Anterior cingulate cortex (tissue), 58 donors: ENCODE measurements at regions not wholly inside any gene's neighbourhood (a gene's known extent, or its start where the extent isn't known, plus 50 kb on each side); places are given as distances from the start of the nearest gene placed in this dataset.
A peak's percentile ranks its signal among the peaks of the same experiment; 100 is the strongest.
"Not testable (repeated sequence)": the region's sequence is repeated elsewhere in the genome, so short reads cannot be mapped to it uniquely, and the experiment has no call there.

Experiments
- DNase-seq, 58 donors: peaks; one replicate each; lab custom pipeline; 2025; lab: John Stamatoyannopoulos, UW

DNA sequence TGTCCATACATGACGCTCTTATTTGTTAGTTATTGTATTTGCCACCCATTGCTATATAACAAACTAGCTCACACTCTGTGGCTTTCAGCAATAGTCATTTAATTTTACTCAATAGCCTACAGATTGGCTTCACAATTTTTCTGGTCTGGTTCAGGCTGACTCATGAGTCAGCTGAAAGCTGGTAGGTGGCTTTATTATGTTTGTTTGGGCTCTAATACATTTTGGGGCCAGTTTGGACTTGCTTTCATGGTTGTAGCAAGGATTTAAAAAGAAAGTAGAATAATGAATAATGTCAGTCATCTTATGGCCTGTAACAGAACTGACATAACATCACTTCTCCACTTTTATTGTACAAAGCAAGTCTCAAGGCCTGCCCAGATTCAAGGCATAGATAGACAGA, 338.7 kb downstream of the LRRIQ3 start:
- DNase-seq: no peak

- no peak for DNase-seq
These were observed 343.4 kb downstream of the LRRIQ3 start for GRCh38 chr1:73854527-73854926.

DNA sequence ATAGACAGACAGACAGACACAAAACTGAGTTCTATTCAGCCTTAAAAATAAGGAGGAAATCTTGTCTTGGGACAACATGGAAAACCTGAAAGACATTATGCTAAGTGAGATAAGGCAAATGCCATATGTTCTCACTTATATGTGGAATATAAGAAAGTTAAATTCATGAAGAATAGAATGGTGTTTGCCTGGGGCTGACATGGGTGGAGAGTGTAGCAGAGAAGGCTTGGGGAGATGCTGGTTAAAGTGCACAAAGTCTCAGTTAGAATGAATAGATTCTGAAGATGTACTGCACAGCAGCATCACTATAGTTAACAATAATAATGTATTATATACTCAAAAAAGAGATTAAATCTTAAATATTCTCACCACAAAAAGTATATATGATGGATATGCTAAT, 355.5 kb downstream of the LRRIQ3 start:
- DNase-seq: no peak

DNA sequence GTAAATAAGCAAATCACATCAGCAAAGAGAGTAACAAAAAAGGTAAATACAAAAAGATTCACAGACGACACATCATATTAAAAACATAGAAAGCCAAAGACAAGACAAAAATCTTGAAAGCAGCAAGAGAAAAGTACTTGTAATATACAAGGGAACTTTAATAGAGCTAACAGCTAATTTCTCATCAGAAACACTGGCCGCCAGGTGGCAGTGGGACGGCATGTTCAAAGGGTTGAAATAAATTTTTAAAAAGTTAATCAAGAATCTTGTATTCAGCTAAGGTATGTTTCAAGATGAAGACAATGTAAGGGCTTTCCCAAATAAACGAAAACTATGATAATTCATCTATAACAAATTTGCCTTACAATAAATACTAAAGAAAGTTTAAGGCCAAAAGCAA, 358.1 kb downstream of the LRRIQ3 start:
- DNase-seq: no peak

DNA sequence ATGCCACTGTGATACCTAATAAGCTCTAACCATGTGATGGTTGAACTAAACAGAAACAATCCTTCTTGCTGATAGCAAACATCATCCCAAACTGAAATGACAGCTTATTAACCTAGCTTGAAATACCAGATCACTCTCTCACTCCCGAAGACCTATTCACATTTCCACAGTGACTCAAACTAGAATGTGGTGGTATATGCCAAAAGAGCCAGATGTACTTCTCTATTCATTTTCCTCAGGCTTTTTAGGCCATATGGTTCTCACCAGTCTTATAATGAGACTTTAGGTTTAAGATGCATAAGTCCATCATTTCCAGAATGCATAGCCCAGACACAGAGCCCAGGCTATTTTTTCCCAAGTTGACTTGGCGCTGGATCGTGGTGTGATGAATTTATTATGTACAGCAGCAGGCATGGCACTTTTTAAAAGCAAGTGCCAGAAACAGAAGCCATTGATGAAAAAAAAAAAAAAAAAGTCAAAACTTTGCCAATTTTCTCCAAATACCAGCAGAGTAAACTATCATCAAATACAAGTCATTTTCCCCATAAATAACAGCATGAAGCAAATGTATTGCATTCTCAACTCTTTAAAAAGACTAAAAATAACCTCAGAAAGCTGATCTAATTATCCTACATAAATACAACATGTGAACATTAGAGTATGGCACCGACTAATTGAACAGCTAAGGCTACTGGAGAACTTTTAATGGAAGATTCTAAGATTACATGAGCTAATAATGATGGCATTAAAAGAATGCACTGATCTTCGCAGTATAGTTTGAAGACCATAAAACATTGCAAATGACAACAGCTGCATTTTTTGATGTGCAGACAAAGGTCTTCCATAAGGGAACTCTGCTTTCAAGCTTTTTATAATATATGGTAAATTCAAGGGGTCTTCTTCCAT, 365.4 kb downstream of the LRRIQ3 start:
- peak in 20 of 58 donors; percentile 0 to 57 (median 11) for DNase-seq

- not testable (repeated sequence) for DNase-seq
These were observed 370.7 kb downstream of the LRRIQ3 start for GRCh38 chr1:73827283-73827682.

GRCh38 chr1:73824065-73824464, 373.9 kb downstream of the LRRIQ3 start:
- DNase-seq: no peak

DNA sequence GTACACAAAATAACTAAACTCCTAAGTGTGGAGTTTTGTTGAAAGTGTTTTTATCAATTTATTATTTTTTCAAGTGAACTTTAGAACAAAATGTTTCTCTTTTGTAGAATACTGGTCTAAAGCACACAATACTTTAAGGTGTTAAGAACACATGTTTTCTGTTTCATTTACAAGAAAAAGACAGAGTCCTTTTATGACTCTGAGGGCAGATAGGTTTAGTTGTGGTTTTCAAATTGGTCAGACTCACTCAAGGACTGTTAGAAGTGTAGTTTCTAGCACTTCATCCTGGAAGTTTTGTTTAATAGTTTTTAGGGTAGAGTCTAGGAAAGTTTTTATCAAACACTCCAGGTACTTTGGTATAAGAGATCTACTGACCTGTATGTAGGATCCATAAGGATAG, 376.5 kb downstream of the LRRIQ3 start:
- no peak for DNase-seq

- no peak for DNase-seq
These were observed 377.1 kb downstream of the LRRIQ3 start for GRCh38 chr1:73820843-73821242.

DNA sequence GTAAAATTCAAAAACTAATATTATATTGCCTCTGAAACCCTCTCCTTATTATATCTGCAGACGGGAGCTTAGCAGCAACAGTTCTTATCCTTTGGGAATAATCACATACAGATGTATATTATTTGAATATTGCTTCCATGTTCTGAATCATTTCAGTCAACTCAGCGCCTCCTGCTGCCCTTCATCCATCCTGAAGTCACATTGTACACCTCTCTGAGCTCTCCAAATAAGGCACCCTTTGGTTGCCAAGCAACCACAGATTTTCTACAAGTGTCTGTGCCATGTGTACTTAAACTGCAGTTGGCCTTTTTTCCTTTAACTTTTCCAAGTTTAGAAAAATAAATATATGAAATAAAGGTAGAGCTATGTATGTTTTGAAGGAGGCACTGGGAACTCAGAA, 384.3 kb downstream of the LRRIQ3 start:
- DNase-seq: peak in 2 of 58 donors; percentile 1 to 7

DNA sequence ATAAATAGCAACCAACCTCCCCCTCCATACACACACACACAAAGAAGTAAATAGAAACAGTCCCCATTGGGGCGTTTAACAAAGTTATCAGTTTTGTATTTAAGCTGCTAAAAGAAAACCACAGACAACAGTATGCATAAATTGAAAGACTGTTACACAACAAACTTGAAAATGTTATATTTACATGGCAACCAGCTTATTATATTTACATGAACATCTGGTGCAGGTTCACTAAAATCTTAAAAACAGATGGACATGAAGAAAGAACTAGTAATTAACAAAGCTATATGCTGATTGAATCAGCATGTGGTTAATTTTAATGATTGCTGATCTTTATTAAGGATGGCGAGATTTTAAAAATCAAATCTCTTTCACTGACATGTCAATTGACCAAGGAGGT, 384.7 kb downstream of the LRRIQ3 start:
- DNase-seq: no peak

GRCh38 chr1:73811798-73812197, 386.2 kb downstream of the LRRIQ3 start:
- DNase-seq: no peak

GRCh38 chr1:73804935-73805334, 393.0 kb downstream of the LRRIQ3 start:
- no peak for DNase-seq

DNA sequence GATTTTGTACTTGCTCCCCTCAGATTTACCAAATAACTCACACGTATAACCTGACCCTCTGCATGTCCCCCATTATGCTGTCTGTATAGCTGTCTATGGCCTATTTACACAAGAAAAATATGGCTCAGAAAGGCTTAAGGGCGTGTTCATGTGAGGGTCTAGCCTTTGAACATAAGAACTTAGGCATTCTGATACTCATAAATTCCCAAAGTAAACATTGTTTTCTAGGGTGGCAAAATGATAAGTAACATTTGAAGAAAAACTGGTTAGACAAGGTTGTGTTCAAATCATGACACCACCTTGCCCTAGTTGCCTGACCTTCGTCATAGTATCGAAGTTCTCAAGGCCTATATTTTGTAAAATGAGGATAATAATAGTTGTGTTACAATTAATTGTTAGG, 394.6 kb downstream of the LRRIQ3 start:
- DNase-seq: no peak

- no peak for DNase-seq
These were observed 396.0 kb downstream of the LRRIQ3 start for GRCh38 chr1:73801912-73802429.

GRCh38 chr1:73800376-73800775, 397.6 kb downstream of the LRRIQ3 start:
- no peak for DNase-seq

DNA sequence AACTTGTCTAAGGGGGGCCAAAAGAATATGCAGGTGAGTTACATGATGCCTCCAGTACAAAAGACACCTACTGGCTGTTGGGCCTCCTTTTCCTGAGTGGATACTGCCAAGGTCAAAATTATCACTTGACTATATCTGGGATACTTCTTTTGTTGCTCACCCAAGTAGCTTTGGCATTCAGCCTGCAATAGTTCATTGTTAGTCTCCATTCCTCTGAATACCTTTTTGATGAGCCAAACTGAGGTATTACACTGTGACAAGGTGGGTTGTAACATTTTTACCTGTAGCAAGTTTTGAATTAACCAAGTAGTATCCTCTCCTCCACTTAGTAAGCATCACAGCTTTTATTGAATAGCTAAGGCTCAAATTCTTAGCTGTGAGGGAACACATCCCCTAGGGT, 408.0 kb downstream of the LRRIQ3 start:
- DNase-seq: no peak

DNA sequence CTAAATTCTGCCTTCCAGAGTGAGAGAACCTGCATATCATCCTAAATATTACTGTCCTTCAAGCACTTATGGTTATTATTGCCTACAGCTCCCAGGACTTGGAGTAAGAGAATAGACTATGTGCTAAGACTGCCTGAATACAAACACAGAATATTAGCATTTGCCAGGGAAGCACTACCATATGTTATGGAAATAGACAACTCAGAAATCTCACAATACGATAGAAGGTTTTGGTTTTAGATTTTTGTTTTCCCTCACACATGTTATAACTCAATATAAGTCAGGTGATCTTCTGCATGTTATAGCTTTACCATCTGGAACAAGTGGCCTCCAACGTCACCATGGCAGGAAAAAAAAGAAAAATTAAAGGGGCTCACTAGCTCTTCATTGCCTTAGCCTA, 413.9 kb downstream of the LRRIQ3 start:
- no peak for DNase-seq

DNA sequence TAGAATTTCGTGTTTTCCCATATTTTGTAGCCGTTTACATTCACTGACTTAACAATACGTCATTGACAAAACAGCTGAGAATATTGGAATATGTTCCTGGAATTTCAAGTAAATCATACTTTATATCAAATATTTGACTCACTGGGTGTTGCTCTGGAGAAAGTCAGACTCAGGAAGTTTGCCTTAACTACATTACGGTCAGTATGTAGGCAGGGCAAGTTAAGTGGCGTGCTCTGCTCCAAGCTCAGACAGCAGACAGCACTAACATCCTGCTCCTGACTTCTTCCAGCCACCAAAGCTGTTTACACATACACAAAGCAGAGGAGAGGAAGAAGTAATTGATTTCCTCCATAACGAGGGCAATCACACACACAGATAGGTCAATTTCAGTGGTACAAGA, 414.6 kb downstream of the LRRIQ3 start:
- no peak for DNase-seq

GRCh38 chr1:73782901-73783300, 415.1 kb downstream of the LRRIQ3 start:
- no peak for DNase-seq

- DNase-seq: no peak
These were observed 416.7 kb downstream of the LRRIQ3 start for GRCh38 chr1:73781251-73781650.

GRCh38 chr1:73778471-73778870, 419.5 kb downstream of the LRRIQ3 start:
- DNase-seq: no peak
